ENCODE measurements at regions not wholly inside any gene's neighbourhood (a gene's known extent, or its start where the extent isn't known, plus 50 kb on each side); places are given as distances from the start of the nearest gene placed in this dataset.

GRCh38 chr11:11076276-11076675 is 218.4 kb upstream of the ZBED5 start:
- no peak for DNase-seq

- DNase-seq = no peak
Observed at GRCh38 chr11:11075515-11076171, 217.8 kb upstream of the ZBED5 start.

- DNase-seq = no peak
Observed at GRCh38 chr11:11074686-11075335, 217.0 kb upstream of the ZBED5 start.

GRCh38 chr11:11073996-11074395 is 216.1 kb upstream of the ZBED5 start:
- DNase-seq = no peak

GRCh38 chr11:11072067-11072466 is 214.2 kb upstream of the ZBED5 start:
- DNase-seq = no peak

GRCh38 chr11:11071486-11071885 is 213.6 kb upstream of the ZBED5 start:
- no peak for DNase-seq

GRCh38 chr11:11070976-11071375 is 213.1 kb upstream of the ZBED5 start:
- DNase-seq = peak; percentile 10

- no peak for DNase-seq
Observed at GRCh38 chr11:11069841-11070835, 212.3 kb upstream of the ZBED5 start.

- DNase-seq = no peak
Observed at GRCh38 chr11:11068113-11068512, 210.3 kb upstream of the ZBED5 start.

GRCh38 chr11:11065396-11065795 is 207.5 kb upstream of the ZBED5 start:
- DNase-seq = no peak

GRCh38 chr11:11057472-11057854 is 199.6 kb upstream of the ZBED5 start:
- no peak for DNase-seq

- no peak for DNase-seq
Observed at GRCh38 chr11:11056749-11057471, 199.1 kb upstream of the ZBED5 start.

- no peak for DNase-seq
Observed at GRCh38 chr11:11056316-11056715, 198.5 kb upstream of the ZBED5 start.

- DNase-seq = no peak
Observed at GRCh38 chr11:11047851-11048610, 190.2 kb upstream of the ZBED5 start.

GRCh38 chr11:11046781-11047180 is 188.9 kb upstream of the ZBED5 start:
- DNase-seq = no peak

- DNase-seq = no peak
Observed at GRCh38 chr11:11045156-11045930, 187.5 kb upstream of the ZBED5 start.

GRCh38 chr11:11044137-11044855 is 186.4 kb upstream of the ZBED5 start:
- no peak for DNase-seq

- no peak for DNase-seq
Observed at GRCh38 chr11:11043721-11044120, 185.9 kb upstream of the ZBED5 start.

- DNase-seq = no peak
Observed at GRCh38 chr11:11039208-11039965, 181.5 kb upstream of the ZBED5 start.

GRCh38 chr11:11038782-11039181 is 180.9 kb upstream of the ZBED5 start:
- DNase-seq = no peak
